Heart right ventricle (tissue), 16 donors: ENCODE measurements at regions not wholly inside any gene's neighbourhood (a gene's known extent, or its start where the extent isn't known, plus 50 kb on each side); places are given as distances from the start of the nearest gene placed in this dataset.

Experiments
- ATAC-seq, 8 donors: fragments of 200-7000 bp; cut with Tn5 transposase; one replicate each; pipeline ENCODE4 v1.9.1; 2020; ENCODE audit warnings: mild to moderate bottlenecking in 8 of 8, moderate library complexity in 8 of 8, moderate number of reproducible peaks in 1 of 8
- DNase-seq, 2 donors: peaks; one replicate each; pipeline ENCODE4 v3.0.0-alpha.2; 2020
- H3K27ac ChIP-seq, 10 donors: fragments of 200-600 bp; sonication (generic) in 2 of 10; one replicate each; pipeline versions ENCODE4 v1.5.0 to v1.8.0; 2020 to 2022; ENCODE audit warnings: mild to moderate bottlenecking in 3 of 10
- H3K27me3 ChIP-seq, 7 donors: fragments of 200-600 bp; one replicate each; pipeline ENCODE4 v1.8.0; 2021 to 2022; ENCODE audit warnings: mild to moderate bottlenecking in 2 of 7
- H3K36me3 ChIP-seq, 9 donors: fragments of 200-600 bp; sonication (generic) in 1 of 9; one replicate each; pipeline versions ENCODE4 v1.5.0 to v1.8.0; 2020 to 2022; ENCODE audit warnings: mild to moderate bottlenecking in 2 of 9
- H3K4me1 ChIP-seq, 9 donors: fragments of 200-600 bp; sonication (generic) in 1 of 9; one replicate each; pipeline versions ENCODE4 v1.5.0 to v1.8.0; 2020 to 2022; ENCODE audit warnings: mild to moderate bottlenecking in 4 of 9
- H3K4me3 ChIP-seq, 10 donors: fragments of 200-600 bp; sonication (generic) in 2 of 10; one replicate each; pipeline versions ENCODE4 v1.5.0 to v1.8.0; 2020 to 2022; ENCODE audit warnings: mild to moderate bottlenecking in 7 of 10, moderate library complexity in 2 of 10
- H3K9me3 ChIP-seq, 11 donors: fragments of 200-600 bp in 10 of 11; sonication (generic) in 2 of 11; one replicate each; pipeline versions ENCODE4 v1.5.0 to v1.8.0; 2013 to 2022; ENCODE audit warnings: mild to moderate bottlenecking in 2 of 11, control low read depth in 1 of 11, moderate library complexity in 1 of 11
- CTCF ChIP-seq, 9 donors: fragments of 200-600 bp; sonication (generic) in 2 of 9; IDR thresholded peaks; one replicate each; pipeline versions ENCODE4 v1.5.0 to v1.8.0; 2021 to 2022; ENCODE audit warnings: antibody characterized with exemption in 9 of 9, mild to moderate bottlenecking in 5 of 9, moderate library complexity in 1 of 9
- WGBS, 2 donors: extraction: QIAGEN DNeasy Blood & Tissue Kit; methylation state at CpG; one replicate each; pipeline ENCODE4 v1.1.7; 2013; ENCODE audit warnings: inconsistent platforms in 1 of 2; 5-methylcytosine and 5-hydroxymethylcytosine counted together
- intact Hi-C, 10 donors: fragments of 100-400 bp; cut with DNase I; formaldehyde crosslinking; loops; one replicate each; pipeline versions ENCODE4 v1.11.1 to v1.14.2; 2022
- donor health status: Arrhythmogenic right ventricular cardiomyopathy.
- donor health status: ischemic (EF 13 %, LVEDD 7.1; RV severe dilation, severe dysfunction).
- donor health status: healthy with polysubstance abuse.
- donor health status: DM: no; HTN: yes; CAD: no.
- donor health status: DM: no; HTN: no; CAD: no.
- donor health status: ischemic (EF 25% LVEDD 6.9; RV normal size, moderate dysfunction).
- donor health status: ischemic (EF 25% LVEDD 5.7; RV mildly dilated, moderate dysfunction).
- donor health status: healthy.
- donor health status: DM: yes; HTN: yes; CAD: no.
- donor health status: Ischemic cardiomyopathy.
- donor health status: ischemic (EF 35%, LVEDD 5.7; RV mildly dilated, moderate dysfunction).
- donor health status: nonischemic (EF 11% LVEDD 7.7; RV severe dilation, severe dysfunction).
- donor health status: DM: yes; HTN: yes; CAD: no.
- donor health status: PGD.
- donor health status: ischemic (EF 29% LVEDD 5.4; RV normal size, mild dysfunction).
- donor health status: nonischemic (EF 23%, LVEDD 6.1; RV moderate dilation, normal function).

GRCh38 chr5:114207615-114208014 is 154.3 kb upstream of the KCNN2 start:
- Histone ChIP-seq H3K27ac (no peak overlapping the region), H3K9me3 (peaks cover 0 to 3% (median 0%) of the 10 kb centered on the region in 11 donors), H3K4me3 (no peak overlapping the region), H3K27me3 (no peaks in the 10 kb centered on the region), H3K36me3 (no peaks in the 10 kb centered on the region), H3K4me1 (peaks cover 0 to 7% (median 0%) of the 10 kb centered on the region in 9 donors)
- DNase-seq (no peak), ATAC-seq (no peak)
- intact Hi-C loops: loop anchor here in 1 of 10 donors (10.0 kb wide), 1 partner anchor 93 kb away; no protein-coding TSS in a partner anchor
- no peak for TF ChIP-seq CTCF (IDR thresholded peaks at IDR 0.05)
- WGBS, 2 donors: 39 to 54% methylated on average over 3 of the region's 3 CpGs

- Histone ChIP-seq H3K4me1 (peaks cover 0 to 7% (median 0%) of the 10 kb centered on the region in 9 donors), H3K4me3 (no peak overlapping the region), H3K27ac (no peak overlapping the region), H3K36me3 (no peaks in the 10 kb centered on the region), H3K27me3 (no peaks in the 10 kb centered on the region), H3K9me3 (peaks cover 0 to 4% (median 0%) of the 10 kb centered on the region in 11 donors)
- peak in 2 of 8 donors; percentile 46 to 50 for ATAC-seq
- 21 to 42% methylated on average over 2 of the region's 2 CpGs for WGBS, 2 donors
- no peak for DNase-seq
- TF ChIP-seq CTCF (IDR thresholded peaks at IDR 0.05): no peak
- intact Hi-C loops: loop anchor here in 1 of 10 donors (10.0 kb wide), 1 partner anchor 93 kb away; no protein-coding TSS in a partner anchor
Measured at GRCh38 chr5:114208120-114208519, 153.8 kb upstream of the KCNN2 start.

GRCh38 chr5:114208588-114208987 is 153.3 kb upstream of the KCNN2 start:
- 42 to 63% methylated on average over 2 of the region's 2 CpGs for WGBS, 2 donors
- Histone ChIP-seq H3K4me3 (no peak overlapping the region), H3K36me3 (no peaks in the 10 kb centered on the region), H3K27ac (no peak overlapping the region), H3K4me1 (peaks cover 0 to 7% (median 0%) of the 10 kb centered on the region in 9 donors), H3K9me3 (peaks cover 0 to 4% (median 0%) of the 10 kb centered on the region in 11 donors), H3K27me3 (no peaks in the 10 kb centered on the region)
- ATAC-seq: peak in 2 of 8 donors; percentile 60 to 65
- TF ChIP-seq CTCF (IDR thresholded peaks at IDR 0.05): no peak
- intact Hi-C loops: loop anchor here in 1 of 10 donors (10.0 kb wide), 1 partner anchor 94 kb away; no protein-coding TSS in a partner anchor
- no peak for DNase-seq

GRCh38 chr5:114210662-114211061 is 151.2 kb upstream of the KCNN2 start:
- no peak for ATAC-seq
- H3K27me3 ChIP-seq: no peaks in the 10 kb centered on the region
- intact Hi-C loops: no loop called here
- H3K36me3 ChIP-seq: no peaks in the 10 kb centered on the region
- H3K9me3 ChIP-seq: peaks cover 0 to 4% (median 0%) of the 10 kb centered on the region in 11 donors
- no peak overlapping the region for H3K4me3 ChIP-seq
- TF ChIP-seq CTCF (IDR thresholded peaks at IDR 0.05): no peak
- WGBS, 2 donors: 38 to 43% methylated on average over 3 of the region's 3 CpGs
- peaks cover 0 to 7% (median 0%) of the 10 kb centered on the region in 9 donors for H3K4me1 ChIP-seq
- no peak for DNase-seq
- H3K27ac ChIP-seq: no peak overlapping the region
